DLD1 (cell line): ENCODE measurements at regions not wholly inside any gene's neighbourhood (a gene's known extent, or its start where the extent isn't known, plus 50 kb on each side); places are given as distances from the start of the nearest gene placed in this dataset.

ENCODE experiments used
- in situ Hi-C: cut with HindIII; loops from 2 replicates; pipeline ENCODE4 v1.10.0; 2017; ENCODE audit warnings: low sequenced_read_pairs

GRCh38 chr10:123480344-123480743 lies 185.8 kb upstream of the GPR26 start:
- in situ Hi-C loops = no loop called here

- in situ Hi-C loops = no loop called here
Measured at GRCh38 chr10:123480845-123481244, 185.3 kb upstream of the GPR26 start.

GRCh38 chr10:123484722-123485121 lies 181.4 kb upstream of the GPR26 start:
- in situ Hi-C loops = no loop called here

GRCh38 chr10:123485341-123485960 lies 180.7 kb upstream of the GPR26 start:
- in situ Hi-C loops = no loop called here

GRCh38 chr10:123488436-123488835 lies 177.7 kb upstream of the GPR26 start:
- in situ Hi-C loops = no loop called here

GRCh38 chr10:123491364-123491763 lies 174.8 kb upstream of the GPR26 start:
- in situ Hi-C loops = no loop called here

GRCh38 chr10:123492016-123492415 lies 174.1 kb upstream of the GPR26 start:
- in situ Hi-C loops = no loop called here

- in situ Hi-C loops = no loop called here
Measured at GRCh38 chr10:123494301-123494808, 171.8 kb upstream of the GPR26 start.

GRCh38 chr10:123496375-123496774 lies 169.8 kb upstream of the GPR26 start:
- in situ Hi-C loops = no loop called here

- in situ Hi-C loops = no loop called here
Measured at GRCh38 chr10:123496996-123497660, 169.0 kb upstream of the GPR26 start.

GRCh38 chr10:123500110-123500509 lies 166.0 kb upstream of the GPR26 start:
- in situ Hi-C loops = no loop called here

GRCh38 chr10:123501148-123501547 lies 165.0 kb upstream of the GPR26 start:
- in situ Hi-C loops = no loop called here

- in situ Hi-C loops = no loop called here
Measured at GRCh38 chr10:123502983-123503382, 163.2 kb upstream of the GPR26 start.

GRCh38 chr10:123506455-123506854 lies 159.7 kb upstream of the GPR26 start:
- in situ Hi-C loops = no loop called here

GRCh38 chr10:123507298-123507697 lies 158.9 kb upstream of the GPR26 start:
- in situ Hi-C loops = no loop called here

GRCh38 chr10:123509338-123509737 lies 156.8 kb upstream of the GPR26 start:
- in situ Hi-C loops = no loop called here

GRCh38 chr10:123512901-123513775 lies 153.0 kb upstream of the GPR26 start:
- in situ Hi-C loops = no loop called here

GRCh38 chr10:123513870-123514269 lies 152.3 kb upstream of the GPR26 start:
- in situ Hi-C loops = no loop called here

GRCh38 chr10:123514996-123515395 lies 151.2 kb upstream of the GPR26 start:
- in situ Hi-C loops = no loop called here

- in situ Hi-C loops = no loop called here
Measured at GRCh38 chr10:123515661-123516060, 150.5 kb upstream of the GPR26 start.

- in situ Hi-C loops = no loop called here
Measured at GRCh38 chr10:123516291-123516690, 149.9 kb upstream of the GPR26 start.

- in situ Hi-C loops = no loop called here
Measured at GRCh38 chr10:123517426-123517825, 148.7 kb upstream of the GPR26 start.
